IPS-NIHi11 (cell line): ENCODE measurements at regions not wholly inside any gene's neighbourhood (a gene's known extent, or its start where the extent isn't known, plus 50 kb on each side); places are given as distances from the start of the nearest gene placed in this dataset.
"Not testable (repeated sequence)": the region's sequence is repeated elsewhere in the genome, so short reads cannot be mapped to it uniquely, and the experiment has no call there.

ENCODE experiments used
- DNase-seq: peaks from one replicate; pipeline ENCODE4 v3.0.0; 2012; ENCODE audit warnings: mixed read lengths, low spot score

- not testable (repeated sequence) for DNase-seq
Measured at GRCh38 chr9:42931045-42931444, 747.6 kb downstream of the SPATA31A6 start.

GRCh38 chr9:42937583-42938235 lies 754.2 kb downstream of the SPATA31A6 start:
- DNase-seq = not testable (repeated sequence)

- DNase-seq = not testable (repeated sequence)
Measured at GRCh38 chr9:42947050-42947449, 763.6 kb downstream of the SPATA31A6 start.

- DNase-seq = peak; percentile 7
Measured at GRCh38 chr9:42951239-42951638, 767.8 kb downstream of the SPATA31A6 start.

GRCh38 chr9:42965155-42965554 lies 781.7 kb downstream of the SPATA31A6 start:
- not testable (repeated sequence) for DNase-seq

DNA sequence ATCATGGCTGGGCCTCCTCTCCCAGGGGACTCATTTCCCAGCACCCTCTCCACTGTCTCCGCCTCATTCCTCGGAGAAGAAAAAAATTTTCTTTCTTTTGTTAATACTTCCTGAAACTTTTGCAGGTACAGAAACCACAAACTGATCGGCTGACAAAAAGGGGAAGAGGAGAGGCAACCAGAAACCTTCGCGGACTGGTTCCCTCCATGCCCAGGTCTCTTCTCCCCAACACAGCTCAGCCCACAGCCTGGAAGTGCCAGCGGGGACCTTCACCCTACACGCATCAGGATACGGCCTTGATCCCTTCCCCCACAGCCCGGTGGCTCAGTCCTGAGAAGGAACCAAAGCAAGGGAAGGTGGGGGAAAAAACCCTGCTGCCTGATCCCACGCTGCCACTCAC lies 788.4 kb downstream of the SPATA31A6 start:
- not testable (repeated sequence) for DNase-seq

DNA sequence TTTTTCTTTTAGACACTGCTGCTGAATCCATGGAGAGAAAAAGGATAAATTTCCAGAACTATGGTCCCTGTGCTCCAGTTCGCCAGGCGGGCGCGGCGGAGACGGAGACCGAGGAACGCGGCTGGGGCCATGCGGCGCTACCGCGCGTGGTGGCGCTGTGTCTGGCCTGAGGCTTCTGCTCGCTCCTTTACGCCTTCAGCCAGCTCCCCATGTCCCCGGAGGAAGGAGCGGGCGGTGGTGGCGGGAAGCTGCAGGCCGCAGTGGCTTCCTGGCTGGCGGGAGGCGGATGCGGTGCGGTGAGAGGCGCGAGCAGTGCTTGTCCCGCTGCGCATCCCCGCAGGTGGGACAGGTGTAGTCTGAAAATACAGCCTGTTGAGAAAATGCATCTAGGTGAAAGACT lies 791.3 kb downstream of the SPATA31A6 start:
- DNase-seq = not testable (repeated sequence)

DNA sequence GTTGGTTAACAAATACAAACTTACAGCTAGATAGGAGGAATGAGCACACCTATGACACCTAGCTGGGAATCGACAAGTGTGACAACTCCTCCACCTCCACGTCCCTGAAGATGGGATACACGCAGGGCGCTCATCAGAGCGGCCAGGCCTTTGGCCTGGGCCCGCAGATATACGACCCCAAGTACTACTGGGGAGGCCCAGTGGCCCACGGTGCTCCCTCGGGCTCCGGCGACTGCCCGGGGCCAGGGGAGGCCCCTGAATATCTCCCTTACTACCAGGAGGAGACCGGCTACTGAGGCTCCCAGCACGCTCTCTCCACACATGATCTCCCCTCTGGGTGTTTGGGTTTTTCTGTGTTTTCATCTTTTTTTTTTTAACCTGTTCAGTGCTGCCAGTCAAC lies 801.3 kb downstream of the SPATA31A6 start:
- DNase-seq = not testable (repeated sequence)
